Stimulated activated effector memory CD8-positive, alpha-beta T cell treated with anti-CD3 and anti-CD28 coated beads, Interleukin-12 subunit alpha, Interleukin-12 subunit beta, amount 100 ng/mL, for 72 hours (primary cell): ENCODE measurements at regions not wholly inside any gene's neighbourhood (a gene's known extent, or its start where the extent isn't known, plus 50 kb on each side); places are given as distances from the start of the nearest gene placed in this dataset.
"Not testable (repeated sequence)": the region's sequence is repeated elsewhere in the genome, so short reads cannot be mapped to it uniquely, and the experiment has no call there.

Experiments used
- ATAC-seq: fragments of 150-1000 bp; cut with Tn5 transposase; 2 replicates; pipeline ENCODE4 v1.10.0; 2021
- DNase-seq, 2 donors: peaks; one replicate each; pipeline ENCODE4 v3.0.0; 2021 to 2022; ENCODE audit warnings: low spot score in 2 of 2
- H3K27ac Mint-ChIP-seq: one replicate; pipeline ENCODE4 v1.8.0; 2022; ENCODE audit warnings: mild to moderate bottlenecking, mixed read lengths
- H3K36me3 Mint-ChIP-seq: one replicate; pipeline ENCODE4 v1.8.0; 2022; ENCODE audit warnings: mild to moderate bottlenecking, mixed read lengths
- H3K4me1 Mint-ChIP-seq: one replicate; pipeline ENCODE4 v1.8.0; 2022; ENCODE audit warnings: mixed read lengths
- H3K4me3 Mint-ChIP-seq: one replicate; pipeline ENCODE4 v1.8.0; 2022; ENCODE audit warnings: mild to moderate bottlenecking, mixed read lengths
- H3K9me3 Mint-ChIP-seq: one replicate; pipeline ENCODE4 v1.8.0; 2022; ENCODE audit warnings: mixed read lengths

DNA sequence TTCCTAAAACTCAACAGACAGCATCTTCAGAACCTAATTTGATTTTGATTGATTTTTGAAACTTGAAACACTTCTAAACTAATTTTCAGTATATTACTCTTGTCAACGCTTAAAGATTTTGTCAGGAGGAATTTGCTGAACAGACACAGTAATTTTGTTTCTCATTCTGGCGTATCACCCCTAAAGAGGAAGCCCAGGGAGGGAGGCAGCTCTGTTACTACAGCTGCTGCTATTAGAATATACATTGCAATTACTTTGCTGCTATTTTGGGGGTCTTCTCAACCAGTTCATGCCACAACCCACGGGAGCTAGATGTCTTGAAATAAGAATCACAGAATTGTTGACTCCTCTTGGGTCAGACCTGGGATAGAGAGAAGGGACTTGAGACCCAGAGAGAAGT lies 122.6 kb downstream of the TLR4 start:
- Mint-ChIP-seq H3K36me3 (peaks cover 6% of the 10 kb centered on the region), H3K4me3 (no peak overlapping the region), H3K4me1 (peaks cover 20% of the 10 kb centered on the region), H3K27ac (no peak overlapping the region), H3K9me3 (no peaks in the 10 kb centered on the region)
- DNase-seq = no peak
- ATAC-seq = no peak

DNA sequence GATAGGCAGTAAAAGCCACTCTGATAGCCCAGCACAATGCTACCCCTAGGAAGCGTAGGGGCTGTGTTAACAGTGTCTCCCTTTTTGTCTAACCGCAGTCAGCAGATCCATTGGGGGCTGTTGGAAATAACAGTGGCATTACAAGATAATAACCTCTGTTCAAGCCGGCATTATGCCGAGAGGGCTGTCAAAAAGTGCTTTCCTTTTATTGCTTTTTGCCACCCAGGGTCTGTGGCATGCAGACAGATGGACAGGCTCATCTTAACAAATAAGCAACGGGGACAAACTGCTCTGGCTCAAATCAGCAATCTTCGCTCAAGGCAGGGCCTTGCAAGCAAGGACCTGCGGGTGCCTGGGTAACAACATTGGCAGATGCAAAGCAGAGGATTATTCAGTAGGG lies 123.3 kb downstream of the TLR4 start:
- Mint-ChIP-seq H3K4me3 (no peak overlapping the region), H3K4me1 (peaks cover 20% of the 10 kb centered on the region), H3K36me3 (peaks cover 6% of the 10 kb centered on the region), H3K9me3 (no peaks in the 10 kb centered on the region), H3K27ac (no peak overlapping the region)
- ATAC-seq (no peak), DNase-seq (no peak)

DNA sequence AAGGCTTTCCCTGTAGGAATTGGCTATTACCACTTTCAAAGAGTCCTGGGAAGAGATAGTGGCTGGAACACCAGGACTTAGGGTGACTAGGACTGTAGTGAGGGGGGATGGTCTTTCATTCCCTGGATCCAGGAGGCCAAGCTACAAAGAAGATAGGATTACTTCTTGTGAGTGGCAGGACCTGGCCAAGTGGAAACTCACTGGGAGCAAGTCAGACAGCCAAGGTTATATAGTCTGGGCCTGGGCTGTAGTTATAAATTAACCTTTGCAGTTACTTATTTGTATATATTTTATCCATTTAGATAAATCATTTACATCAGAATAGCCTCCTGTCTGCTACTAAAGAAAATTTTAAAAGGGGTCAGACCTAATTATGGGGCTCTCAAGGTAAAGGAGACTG lies 124.3 kb downstream of the TLR4 start:
- Mint-ChIP-seq H3K36me3 (peaks cover 6% of the 10 kb centered on the region), H3K4me1 (peaks cover 20% of the 10 kb centered on the region), H3K27ac (no peak overlapping the region), H3K9me3 (no peaks in the 10 kb centered on the region), H3K4me3 (no peak overlapping the region)
- DNase-seq (no peak), ATAC-seq (no peak)

DNA sequence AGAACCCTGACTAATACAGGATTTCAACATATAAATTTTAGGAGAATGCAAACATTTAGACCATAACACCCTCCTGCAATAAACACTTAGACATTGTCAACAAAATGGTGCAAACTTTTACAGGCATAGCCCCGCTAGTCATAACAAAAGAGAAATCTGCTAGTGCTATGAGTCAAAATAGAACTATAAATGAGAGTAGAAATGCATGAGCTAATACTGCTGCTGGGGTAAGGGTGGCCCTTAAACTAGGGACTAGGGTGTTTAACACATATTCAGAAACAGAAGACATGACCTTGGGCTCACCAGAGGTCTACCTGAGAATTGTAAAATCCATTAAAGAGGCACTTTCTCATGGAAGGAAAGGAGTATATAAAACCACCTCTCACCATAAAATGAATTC lies 131.6 kb downstream of the TLR4 start:
- Mint-ChIP-seq H3K4me1 (no peaks in the 10 kb centered on the region), H3K36me3 (no peaks in the 10 kb centered on the region), H3K27ac (no peak overlapping the region), H3K9me3 (no peaks in the 10 kb centered on the region), H3K4me3 (no peak overlapping the region)
- peak; percentile 90 for ATAC-seq
- DNase-seq = no peak

DNA sequence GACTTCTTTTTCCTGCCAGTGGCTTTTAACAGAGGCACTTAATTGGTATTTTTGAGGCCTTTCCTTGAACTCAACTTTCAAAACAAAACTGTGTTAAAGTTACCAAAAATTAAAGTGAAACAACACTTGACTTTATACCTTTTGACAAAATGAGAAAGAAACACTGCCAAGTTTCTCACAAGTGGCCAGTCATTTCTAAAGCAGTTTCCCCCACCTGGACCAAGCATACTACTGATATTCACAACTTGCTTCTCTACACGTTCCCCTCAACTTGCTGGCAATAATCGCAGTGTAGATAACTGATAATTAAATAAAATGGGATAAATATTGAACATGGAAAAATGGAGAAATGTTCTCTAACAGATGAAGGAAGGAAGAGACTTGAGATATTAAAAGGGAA lies 135.7 kb downstream of the TLR4 start:
- DNase-seq (no peak), ATAC-seq (no peak)
- no peaks in the 10 kb centered on the region for H3K36me3 Mint-ChIP-seq
- no peak overlapping the region for H3K27ac Mint-ChIP-seq
- H3K9me3 Mint-ChIP-seq = no peaks in the 10 kb centered on the region
- no peak overlapping the region for H3K4me3 Mint-ChIP-seq
- H3K4me1 Mint-ChIP-seq = no peaks in the 10 kb centered on the region

DNA sequence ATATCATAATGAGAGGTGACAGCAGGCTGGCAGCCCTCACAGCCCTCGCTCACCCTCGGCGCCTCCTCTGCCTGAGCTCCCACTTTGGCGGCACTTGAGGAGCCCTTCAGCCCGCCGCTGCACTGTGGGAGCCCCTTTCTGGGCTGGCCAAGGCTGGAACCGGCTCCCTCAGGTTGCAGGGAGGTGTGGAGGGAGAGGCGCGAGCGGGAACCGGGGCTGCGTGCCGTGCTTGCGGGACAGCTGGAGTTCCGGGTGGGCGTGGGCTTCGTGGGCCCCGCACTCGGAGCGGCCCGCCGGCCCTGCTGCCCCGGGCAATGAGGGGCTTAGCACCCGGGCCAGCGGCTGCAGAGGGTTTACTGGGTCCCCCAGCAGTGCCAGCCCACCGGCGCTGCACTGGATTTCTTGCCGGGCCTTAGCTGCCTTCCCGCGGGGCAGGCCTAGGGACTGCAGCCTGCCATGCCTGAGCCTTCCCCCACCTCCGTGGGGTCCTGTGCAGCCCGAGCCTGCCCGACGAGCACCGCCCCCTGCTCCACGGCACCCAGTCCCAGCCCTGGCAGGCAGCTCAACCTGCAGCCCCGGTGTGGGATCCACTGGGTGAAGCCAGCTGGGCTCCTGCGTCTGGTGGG lies 147.7 kb downstream of the TLR4 start:
- not testable (repeated sequence) for H3K4me1 Mint-ChIP-seq, H3K27ac Mint-ChIP-seq, H3K36me3 Mint-ChIP-seq, H3K4me3 Mint-ChIP-seq, H3K9me3 Mint-ChIP-seq, ATAC-seq, DNase-seq

DNA sequence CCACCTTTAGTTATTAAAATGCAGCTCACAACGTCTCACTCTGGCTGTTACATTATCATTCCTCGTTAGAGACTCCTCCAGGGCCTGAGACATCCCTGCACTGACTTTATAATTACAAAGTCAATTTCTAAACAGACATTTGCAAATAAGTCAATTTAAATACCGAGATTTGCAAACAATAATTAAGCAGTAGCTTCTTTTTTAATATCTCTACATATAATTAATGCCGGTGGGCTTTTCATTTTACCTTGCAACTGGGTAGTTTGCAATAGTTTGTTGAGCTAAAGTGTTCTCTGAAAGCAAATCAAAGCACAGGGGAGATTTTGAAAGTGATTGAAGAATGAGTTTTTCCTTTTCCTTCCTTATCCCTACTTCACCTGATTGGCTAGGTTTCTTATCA lies 154.4 kb downstream of the TLR4 start:
- ATAC-seq (no peak), DNase-seq (no peak)
- no peaks in the 10 kb centered on the region for H3K36me3 Mint-ChIP-seq
- no peaks in the 10 kb centered on the region for H3K4me1 Mint-ChIP-seq
- no peaks in the 10 kb centered on the region for H3K9me3 Mint-ChIP-seq
- H3K27ac Mint-ChIP-seq = no peak overlapping the region
- H3K4me3 Mint-ChIP-seq = no peak overlapping the region

DNA sequence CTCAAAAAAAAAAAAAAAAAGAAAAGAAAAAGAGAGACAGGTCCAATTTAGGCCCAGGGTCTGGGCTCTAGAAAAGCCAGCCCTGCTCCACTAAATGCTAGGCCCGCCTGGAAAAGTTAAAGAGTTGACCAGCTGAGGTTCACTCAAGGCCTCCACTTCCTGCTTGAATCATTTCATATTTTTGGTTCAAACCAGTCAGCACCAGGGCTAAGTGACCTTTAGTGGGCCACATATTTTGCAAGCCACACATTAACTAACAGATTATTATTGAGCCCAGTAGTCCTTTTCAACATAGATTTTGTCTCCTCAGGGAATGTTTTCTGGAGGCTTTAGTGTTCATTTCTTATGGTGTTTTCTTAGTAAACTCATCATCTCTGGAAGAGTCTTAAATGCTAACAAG lies 156.6 kb downstream of the TLR4 start:
- DNase-seq (no peak), ATAC-seq (no peak)
- Mint-ChIP-seq H3K4me3 (no peak overlapping the region), H3K36me3 (no peaks in the 10 kb centered on the region), H3K9me3 (no peaks in the 10 kb centered on the region), H3K27ac (no peak overlapping the region), H3K4me1 (no peaks in the 10 kb centered on the region)

DNA sequence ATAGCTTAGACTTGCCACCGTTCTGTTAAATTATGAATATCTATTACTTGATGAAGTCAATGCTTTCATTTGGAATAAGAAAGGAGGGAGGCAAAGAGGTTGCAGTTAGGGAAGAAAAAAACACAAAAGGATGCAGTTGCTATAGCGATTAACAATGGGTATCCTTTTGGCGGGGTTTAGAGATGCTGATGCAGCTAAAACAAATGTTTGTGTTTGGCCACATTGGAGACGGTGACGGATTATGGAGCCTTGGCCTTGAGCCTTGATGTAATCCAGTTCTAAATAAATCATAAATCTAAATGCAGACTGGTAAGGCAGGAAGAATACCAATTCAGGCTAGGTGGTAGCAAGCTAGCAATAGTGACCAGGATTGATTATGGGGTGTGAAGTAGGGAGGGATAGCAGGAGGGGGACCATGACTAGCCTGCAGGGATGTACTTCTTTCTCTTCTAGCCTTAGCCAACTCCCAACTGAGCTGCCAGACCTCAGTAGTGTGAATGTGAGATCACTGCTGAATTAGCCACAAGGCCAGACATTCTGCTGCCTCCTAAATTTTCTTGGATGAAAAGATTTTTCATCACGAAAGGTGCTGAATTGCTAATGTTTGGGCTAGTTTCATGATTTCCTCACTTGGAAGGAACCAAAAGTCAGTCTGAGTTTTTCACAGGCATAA lies 160.3 kb downstream of the TLR4 start:
- no peaks in the 10 kb centered on the region for H3K36me3 Mint-ChIP-seq

DNA sequence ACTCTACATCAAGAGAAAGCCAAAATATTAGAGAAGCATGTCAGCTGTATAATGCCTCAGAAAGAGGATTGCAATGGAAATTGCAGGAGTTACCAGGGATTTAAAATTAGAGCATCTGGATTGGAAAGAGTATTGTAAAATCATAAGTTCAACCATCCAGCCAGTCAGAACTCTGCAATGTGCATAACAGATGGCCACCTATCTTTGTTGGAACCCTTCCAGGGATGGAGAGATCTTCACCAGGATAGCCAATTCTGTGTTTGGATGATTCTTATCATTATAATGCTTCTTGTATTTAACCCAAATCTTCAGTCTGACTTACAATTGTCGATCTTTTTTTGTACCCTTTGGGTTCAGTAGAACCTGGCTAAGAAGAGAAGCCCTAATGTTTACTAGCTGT lies 164.4 kb downstream of the TLR4 start:
- Mint-ChIP-seq H3K4me3 (no peak overlapping the region), H3K9me3 (no peaks in the 10 kb centered on the region), H3K36me3 (no peaks in the 10 kb centered on the region), H3K27ac (no peak overlapping the region), H3K4me1 (no peaks in the 10 kb centered on the region)
- ATAC-seq = no peak
- no peak for DNase-seq

More for the DNA sequence above, 160.3 kb downstream of the TLR4 start:
- Mint-ChIP-seq H3K27ac (no peak overlapping the region), H3K9me3 (no peaks in the 10 kb centered on the region), H3K4me3 (no peak overlapping the region), H3K4me1 (no peaks in the 10 kb centered on the region)
- DNase-seq = no peak
- no peak for ATAC-seq

DNA sequence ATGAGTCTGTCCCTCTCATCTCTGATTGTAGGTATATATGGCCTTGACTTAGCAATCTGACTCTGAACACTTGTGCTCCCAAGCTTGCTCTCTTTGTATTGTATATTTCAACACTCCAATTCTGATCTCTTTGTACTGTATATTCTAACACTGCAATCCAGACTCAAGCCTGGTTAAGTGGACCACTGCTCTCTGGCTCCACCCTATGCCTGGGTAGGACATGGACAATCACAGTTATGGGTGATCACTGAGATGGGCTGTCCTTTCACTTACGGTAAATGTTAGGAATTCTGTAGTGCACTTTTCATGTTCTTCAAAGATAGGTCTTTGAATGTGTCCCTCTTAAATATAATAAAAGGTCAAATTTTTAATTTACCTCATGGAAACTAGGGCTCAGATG lies 165.1 kb downstream of the TLR4 start:
- ATAC-seq (no peak), DNase-seq (no peak)
- Mint-ChIP-seq H3K4me3 (no peak overlapping the region), H3K36me3 (no peaks in the 10 kb centered on the region), H3K9me3 (no peaks in the 10 kb centered on the region), H3K27ac (no peak overlapping the region), H3K4me1 (no peaks in the 10 kb centered on the region)

DNA sequence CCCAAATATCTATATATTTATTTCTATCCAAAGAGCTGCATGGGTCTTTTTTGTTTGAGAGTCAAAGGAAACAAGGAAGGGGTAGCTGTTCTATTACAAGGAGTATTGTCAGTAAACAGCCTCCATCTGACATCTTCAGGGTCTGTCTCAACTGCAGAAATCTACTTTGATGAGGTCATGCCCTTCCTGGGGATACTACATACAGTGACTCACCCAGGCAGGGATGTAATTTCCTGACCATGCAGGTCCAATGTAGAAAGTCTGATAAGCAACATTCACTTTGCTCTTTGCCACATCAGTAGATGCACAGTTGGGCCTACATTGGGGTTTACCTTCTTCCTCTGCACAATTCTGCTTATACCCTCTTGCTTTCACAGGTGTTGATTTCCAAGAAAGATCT lies 165.5 kb downstream of the TLR4 start:
- H3K27ac Mint-ChIP-seq = no peak overlapping the region
- no peaks in the 10 kb centered on the region for H3K9me3 Mint-ChIP-seq
- no peak overlapping the region for H3K4me3 Mint-ChIP-seq
- ATAC-seq (no peak), DNase-seq (no peak)
- H3K36me3 Mint-ChIP-seq = no peaks in the 10 kb centered on the region
- H3K4me1 Mint-ChIP-seq = no peaks in the 10 kb centered on the region

DNA sequence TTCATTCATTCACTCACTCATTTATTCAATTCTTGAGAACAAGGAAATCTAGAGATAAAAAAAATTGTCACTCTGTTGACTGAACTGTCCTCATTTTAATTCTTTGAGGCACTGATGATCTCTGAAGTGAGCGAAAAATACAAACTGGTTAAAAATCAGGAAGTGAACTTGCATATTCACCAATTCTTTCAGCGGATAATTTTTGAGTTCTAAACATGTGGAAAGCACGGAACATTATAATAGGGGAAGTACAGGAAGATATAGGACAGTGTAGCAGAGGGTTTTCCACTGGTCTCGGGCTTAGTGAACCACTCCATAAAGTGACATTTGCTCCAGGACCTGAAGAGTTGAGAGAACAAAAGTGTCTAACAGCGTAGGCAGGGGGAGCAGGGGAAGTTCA lies 169.5 kb downstream of the TLR4 start:
- Mint-ChIP-seq H3K4me1 (no peaks in the 10 kb centered on the region), H3K9me3 (no peaks in the 10 kb centered on the region), H3K36me3 (no peaks in the 10 kb centered on the region), H3K4me3 (no peak overlapping the region), H3K27ac (no peak overlapping the region)
- ATAC-seq = no peak
- no peak for DNase-seq

DNA sequence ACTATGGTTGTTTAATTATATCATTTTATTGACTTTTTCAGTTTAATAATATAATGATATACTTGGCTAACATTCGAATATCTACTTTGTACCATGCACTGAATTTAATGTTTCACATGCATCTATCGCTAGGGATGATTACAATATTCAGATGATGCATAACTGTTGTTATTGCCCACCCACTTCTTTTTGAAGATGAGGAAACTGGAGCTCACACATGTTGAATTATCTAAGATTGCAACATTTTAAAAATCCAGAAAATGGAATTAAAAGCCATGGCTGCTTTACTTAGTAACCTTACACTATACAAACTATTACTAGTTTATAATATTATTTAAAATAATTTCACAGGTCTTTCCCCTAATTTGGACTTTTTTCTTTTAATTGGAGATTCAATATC lies 171.7 kb downstream of the TLR4 start:
- DNase-seq (no peak), ATAC-seq (no peak)
- H3K9me3 Mint-ChIP-seq = no peaks in the 10 kb centered on the region
- no peaks in the 10 kb centered on the region for H3K4me1 Mint-ChIP-seq
- H3K36me3 Mint-ChIP-seq = no peaks in the 10 kb centered on the region
- no peak overlapping the region for H3K4me3 Mint-ChIP-seq
- H3K27ac Mint-ChIP-seq = no peak overlapping the region

DNA sequence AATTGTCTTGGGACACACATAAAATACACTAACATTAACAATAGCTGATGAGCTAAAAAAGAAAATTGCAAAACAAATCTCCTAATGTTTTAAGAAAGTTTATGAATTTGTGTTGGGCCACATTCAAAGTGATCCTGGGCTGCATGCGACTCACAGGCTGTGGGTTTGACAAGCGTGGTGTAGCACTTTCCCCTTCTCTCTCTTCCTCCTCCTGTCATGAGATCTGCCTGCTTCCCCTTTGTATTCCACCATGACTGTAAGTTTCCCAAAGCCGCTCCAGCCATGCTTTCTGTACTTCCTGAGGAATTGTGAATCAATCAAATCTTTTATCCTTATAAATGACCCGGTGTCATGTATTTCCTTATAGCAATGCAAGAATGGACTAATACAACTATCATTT lies 178.0 kb downstream of the TLR4 start:
- Mint-ChIP-seq H3K4me1 (no peaks in the 10 kb centered on the region), H3K9me3 (no peaks in the 10 kb centered on the region), H3K27ac (no peak overlapping the region), H3K36me3 (no peaks in the 10 kb centered on the region), H3K4me3 (no peak overlapping the region)
- ATAC-seq (no peak), DNase-seq (no peak)

DNA sequence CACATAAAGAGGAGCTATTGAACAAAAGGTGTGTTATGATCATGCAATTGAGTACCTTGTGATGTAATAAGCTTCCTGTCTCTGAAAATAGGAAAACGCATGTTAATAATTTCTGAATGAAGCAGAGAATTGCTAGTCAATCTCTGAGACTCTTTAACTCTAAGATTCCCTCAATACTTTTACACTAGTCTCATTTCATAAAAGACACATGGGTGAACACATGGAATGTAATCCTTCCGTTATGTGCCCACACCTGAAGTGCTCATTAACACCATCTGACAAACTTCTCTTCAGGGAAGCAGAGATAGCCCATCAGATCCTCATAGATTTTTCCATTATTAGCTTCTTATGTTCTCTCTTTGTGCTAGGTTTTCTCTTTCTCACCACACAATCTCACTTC lies 182.4 kb downstream of the TLR4 start:
- no peaks in the 10 kb centered on the region for H3K9me3 Mint-ChIP-seq
- ATAC-seq = no peak

DNA sequence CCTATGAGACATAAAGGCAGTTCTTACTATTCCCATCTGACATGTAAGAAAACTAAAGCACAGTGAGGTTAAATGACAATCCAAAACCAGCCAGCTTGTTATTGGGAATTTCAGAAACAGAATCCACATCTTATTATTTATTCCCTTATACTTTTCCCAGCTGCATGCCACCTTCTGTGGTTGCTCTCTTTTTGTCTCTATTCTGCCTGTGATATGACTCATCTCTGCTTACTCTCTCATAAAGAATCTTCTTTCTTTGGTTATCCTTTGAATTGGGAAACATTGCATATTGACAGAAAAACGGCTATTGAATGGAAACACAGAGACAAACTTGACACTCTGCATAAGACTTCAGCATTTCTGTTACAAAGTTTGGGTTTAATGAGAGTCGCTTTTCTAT lies 183.2 kb downstream of the TLR4 start:
- ATAC-seq (no peak), DNase-seq (no peak)
- Mint-ChIP-seq H3K4me3 (no peak overlapping the region), H3K9me3 (no peaks in the 10 kb centered on the region), H3K4me1 (no peaks in the 10 kb centered on the region), H3K36me3 (no peaks in the 10 kb centered on the region), H3K27ac (no peak overlapping the region)

More for the DNA sequence above, 182.4 kb downstream of the TLR4 start:
- Mint-ChIP-seq H3K4me1 (no peaks in the 10 kb centered on the region), H3K27ac (no peak overlapping the region), H3K4me3 (no peak overlapping the region), H3K36me3 (no peaks in the 10 kb centered on the region)
- DNase-seq = no peak
